Activated T-helper 1 cell treated with anti-CD3 and anti-CD28 coated beads, Interleukin-2, amount 50 U/mL, for 16 hours (primary cell): ENCODE measurements at regions not wholly inside any gene's neighbourhood (a gene's known extent, or its start where the extent isn't known, plus 50 kb on each side); places are given as distances from the start of the nearest gene placed in this dataset.
"Not testable (repeated sequence)": the region's sequence is repeated elsewhere in the genome, so short reads cannot be mapped to it uniquely, and the experiment has no call there.

ENCODE experiments used
- DNase-seq, 2 donors: peaks; one replicate each; pipeline ENCODE4 v3.0.0-alpha.2; 2020; ENCODE audit warnings: low read depth in 1 of 2, low spot score in 1 of 2

DNA sequence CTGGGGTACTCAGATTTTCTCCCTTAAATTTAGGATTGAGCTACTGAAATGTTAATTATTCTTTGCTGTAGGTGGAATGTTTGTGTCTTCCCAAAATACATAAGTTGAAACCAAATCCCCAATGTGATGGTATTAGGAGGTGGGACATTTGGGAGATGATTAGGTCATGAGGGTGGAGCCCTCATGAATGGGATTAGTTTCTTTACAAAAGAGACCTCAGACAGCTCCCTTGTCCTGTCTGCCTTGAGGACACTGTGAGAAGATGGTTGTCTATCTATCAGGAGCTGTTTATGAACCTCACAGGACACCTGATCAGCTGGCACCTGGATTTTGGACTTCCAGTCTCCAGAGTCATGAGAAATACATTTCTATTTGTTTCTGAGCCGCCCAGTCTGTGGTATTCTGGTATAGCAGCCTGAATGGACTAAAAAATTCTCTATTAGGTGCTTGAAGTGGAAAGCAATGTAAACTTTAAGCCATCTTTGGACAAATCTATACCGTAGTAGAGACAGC lies 99.2 kb upstream of the UXS1 start:
- no peak for DNase-seq

DNA sequence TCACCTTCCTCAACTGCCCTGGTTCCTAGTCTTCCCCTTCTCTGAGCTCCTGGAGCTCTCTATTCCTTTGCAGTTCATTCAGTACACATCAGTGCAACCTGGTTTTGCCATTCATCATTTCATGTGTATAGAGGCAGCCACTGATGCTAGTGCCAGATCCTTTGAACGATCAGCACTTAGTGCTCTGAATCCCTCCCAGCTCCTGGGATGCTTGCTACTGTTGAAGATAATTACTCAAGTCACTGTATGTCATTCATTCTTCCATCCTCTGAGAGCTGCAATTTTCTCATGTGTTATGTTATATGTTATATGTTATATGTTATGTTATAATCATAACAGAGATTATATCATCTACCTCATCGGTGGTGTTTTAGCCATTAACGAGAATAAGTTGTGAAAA lies 98.5 kb upstream of the UXS1 start:
- no peak for DNase-seq

DNA sequence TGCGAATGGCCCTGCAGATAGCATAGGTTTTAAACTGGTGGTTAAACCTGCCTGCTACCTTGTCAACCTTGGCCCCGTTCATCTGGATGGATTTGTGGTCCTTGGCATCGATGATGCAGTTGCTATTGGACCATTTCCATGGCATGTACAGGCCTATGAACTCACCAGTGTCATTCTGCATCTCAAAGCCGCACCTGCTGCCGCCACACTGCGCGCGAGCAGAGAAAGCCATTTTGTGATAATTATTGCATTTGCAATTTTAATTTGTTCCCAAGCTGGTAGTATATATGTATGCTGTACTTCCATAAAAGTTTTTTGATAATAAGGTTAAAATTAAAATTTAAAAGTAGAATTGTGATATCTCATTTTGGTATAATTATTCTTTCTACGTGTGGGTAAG lies 94.8 kb upstream of the UXS1 start:
- DNase-seq: no peak

DNA sequence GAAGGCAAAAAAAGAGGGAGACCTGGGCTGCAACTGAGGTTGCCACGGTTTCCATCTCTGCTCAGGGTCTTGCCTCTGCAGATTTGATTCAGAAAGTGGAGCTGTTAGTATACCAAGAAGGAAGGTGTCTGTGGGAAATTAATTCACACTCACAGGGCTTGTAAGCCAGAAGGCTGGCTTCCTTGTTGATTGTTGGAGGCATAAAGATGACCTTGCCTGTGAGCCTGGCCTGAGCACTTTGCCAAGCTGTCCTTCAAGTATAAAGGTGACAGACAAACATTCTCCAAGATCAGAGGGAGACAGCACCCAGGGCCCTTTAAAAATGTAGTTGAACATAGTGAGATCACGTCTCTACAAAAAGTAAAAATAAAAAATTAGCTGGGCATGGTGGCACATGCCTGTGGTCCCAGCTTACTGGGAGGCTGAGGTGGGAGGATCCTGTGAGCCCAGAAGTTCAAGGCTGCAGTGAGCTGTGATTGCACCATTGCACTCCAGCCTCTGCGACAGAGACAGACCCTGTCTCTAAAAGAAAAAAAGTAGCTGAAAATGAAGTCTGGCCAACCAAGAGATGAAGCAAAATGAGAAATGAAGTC lies 91.2 kb upstream of the UXS1 start:
- DNase-seq: no peak

DNA sequence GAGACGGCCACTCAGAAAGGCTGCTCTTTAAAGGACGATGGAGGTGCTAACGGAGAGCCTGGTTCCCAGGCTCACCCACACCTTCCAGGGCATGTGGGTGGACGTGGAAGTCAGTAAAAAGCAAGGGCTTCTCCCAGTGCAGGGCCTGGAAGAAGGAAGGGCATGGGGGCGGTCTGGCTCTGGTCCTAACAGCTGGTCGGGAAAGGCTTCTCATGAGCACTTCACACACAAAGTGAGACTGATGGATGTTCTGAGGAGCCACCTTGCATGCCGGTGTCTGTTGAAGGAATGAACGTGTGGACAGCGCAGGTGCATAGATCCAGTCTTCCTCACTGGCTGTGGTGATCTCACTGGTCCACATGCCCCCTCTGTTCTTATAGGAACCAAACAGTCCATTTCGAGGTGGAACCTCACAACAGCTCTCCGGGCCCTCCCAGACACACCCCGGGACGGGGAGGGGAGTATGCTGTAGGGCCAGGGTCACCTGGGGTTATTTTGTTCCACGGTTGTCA lies 90.6 kb upstream of the UXS1 start:
- no peak for DNase-seq

DNA sequence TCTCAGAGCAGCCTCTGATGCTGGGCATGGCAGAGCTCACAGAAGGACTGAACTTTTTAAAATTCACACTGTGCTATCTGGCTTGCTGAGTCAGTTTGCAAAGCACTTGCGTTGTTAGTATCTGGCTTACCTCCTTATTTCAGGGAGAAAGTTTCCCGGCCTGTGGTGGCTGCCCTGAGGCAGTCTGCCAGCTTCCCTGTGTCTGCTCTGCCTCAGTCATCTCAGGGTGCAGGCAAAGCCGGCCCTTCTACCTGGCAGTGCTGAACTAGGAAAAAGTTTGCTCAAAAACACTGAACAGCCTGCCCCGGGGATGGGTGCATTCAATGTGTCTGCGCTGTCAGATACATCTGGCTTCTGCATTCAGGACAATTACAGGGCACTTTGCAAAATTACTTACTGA lies 90.2 kb upstream of the UXS1 start:
- DNase-seq: no peak

DNA sequence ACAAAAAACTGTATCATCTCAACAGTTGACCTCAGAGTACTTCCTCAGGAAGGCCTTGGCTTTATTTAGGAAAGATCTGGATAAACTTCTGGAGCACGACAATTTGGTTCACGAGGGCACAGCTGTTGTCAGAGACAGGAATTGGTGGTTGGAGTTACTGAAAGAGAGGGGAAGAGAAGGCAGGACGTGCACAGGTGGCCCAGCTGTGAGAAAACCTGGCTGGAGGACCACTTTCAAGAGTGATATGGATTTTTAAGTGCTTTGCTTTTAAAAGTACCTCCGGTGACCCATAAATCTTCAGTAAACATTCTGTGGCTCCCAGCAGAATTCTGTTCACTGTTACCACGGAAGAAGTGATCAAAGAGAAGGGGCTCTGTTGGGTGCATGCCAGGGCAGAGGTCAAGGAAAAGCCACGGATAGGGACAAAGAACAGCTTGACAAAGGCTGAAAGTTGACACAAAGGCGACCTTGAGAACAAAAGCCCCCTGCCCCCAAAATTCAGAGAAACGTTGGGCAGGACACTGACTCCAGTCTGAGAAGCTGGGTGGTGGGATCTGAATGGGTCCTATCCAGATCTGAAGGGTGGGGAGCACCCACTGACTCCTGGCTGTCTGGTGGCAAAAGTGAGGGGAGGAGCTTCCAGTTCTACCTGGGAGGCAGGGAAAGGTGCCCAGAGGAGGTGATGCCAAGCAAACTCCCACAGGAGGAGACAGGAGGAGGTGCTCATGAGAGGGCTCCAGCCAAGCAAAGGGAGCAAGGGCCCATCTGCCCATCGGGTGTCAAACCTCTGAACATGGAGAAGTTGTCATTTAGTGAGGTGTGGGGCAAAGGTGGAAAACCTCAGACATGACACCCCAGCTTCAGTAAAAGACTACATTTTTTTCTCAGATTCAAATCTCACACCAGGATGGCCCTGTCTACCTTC lies 89.4 kb upstream of the UXS1 start:
- DNase-seq: not testable (repeated sequence)

DNA sequence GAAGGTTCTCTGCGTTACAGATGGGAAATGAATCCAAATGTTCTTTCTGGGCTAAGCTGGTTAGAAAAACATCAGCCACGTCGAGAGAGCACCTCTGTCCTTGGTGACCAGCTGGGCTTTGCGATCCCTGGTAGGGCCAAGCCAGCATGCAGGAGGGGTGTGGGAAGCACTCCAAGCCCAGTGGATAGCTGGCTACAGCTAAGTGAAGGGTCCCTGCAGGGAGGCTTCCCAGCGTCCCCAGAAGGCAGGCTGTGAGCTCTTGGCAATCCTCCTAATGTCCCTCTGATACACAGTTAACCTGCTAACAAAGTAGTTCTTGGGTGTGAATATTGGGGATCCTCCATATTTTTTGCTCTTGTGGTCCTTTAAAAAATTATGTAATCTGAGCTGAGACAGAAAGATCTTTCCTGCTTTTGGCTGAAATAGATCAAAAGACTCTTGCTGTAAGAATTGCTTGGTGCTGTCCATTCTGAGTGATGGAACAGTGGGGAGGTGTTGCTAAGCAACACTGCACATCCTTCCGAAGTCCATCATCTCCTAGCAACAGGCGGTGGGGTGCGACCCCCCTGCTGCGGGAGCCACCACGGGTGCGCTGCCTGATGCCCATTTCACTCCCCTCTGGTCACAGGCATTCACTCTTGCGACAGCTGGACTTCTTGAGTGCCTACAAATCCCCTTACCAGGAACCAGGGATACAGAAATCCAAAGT lies 88.5 kb upstream of the UXS1 start:
- DNase-seq: no peak

DNA sequence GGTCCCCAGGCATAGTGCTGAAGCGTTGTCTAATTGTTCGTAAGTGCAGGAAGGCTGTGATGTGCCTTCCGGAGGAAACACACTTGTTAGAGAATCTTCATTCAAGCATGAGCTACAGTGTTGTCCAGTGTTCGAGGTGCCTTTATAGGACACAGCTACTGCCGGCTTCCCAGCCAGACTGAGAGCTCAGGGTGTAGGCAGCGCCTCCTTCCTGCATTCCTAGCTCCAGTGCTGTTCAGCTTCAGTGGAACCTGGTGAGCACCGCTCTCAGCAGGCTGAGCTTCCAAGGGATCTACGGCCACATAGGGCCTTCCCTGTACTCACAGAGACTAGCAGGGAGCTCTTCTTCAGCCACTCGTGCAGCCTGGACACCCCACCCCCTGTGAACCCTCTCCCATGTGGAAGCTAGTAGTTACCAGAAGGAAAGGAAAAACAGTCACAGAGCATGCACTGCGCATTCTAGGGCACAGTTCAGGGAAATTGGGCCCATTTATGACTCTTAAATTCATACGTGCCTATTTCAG lies 87.9 kb upstream of the UXS1 start:
- DNase-seq: not testable (repeated sequence)

DNA sequence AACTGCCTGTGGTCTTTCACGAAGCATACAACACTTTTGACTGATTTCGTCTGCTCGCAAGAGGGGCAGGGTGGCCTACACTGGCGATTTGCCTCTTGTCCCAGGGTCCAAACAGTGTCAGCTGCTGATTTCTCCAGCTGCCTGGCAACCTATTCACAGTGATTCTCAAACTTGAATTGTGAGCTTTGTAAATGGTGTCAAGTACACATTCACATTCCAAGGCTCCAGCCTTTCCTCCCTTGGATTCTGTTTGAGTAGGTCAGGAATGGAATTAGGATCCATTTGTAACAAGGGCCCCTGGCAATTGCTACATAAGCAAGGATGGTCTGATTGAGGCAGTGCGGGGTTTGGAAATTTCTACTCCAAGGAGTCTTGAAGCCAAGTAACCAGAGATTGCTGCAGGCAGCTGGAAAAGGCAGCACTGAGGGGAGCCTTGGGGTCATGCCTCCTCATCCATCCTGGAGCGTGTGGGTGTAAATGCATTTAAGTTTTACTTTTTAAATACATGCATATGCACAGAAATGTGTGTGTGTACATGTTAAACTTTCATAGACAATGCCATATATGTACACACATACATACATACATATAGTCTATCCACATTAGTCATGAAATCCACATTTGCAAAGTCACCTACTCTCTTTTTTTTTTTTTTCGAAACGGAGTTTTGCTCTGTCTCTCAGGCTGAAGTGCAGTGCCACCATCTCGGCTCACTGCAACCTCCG lies 86.8 kb upstream of the UXS1 start:
- DNase-seq: no peak

DNA sequence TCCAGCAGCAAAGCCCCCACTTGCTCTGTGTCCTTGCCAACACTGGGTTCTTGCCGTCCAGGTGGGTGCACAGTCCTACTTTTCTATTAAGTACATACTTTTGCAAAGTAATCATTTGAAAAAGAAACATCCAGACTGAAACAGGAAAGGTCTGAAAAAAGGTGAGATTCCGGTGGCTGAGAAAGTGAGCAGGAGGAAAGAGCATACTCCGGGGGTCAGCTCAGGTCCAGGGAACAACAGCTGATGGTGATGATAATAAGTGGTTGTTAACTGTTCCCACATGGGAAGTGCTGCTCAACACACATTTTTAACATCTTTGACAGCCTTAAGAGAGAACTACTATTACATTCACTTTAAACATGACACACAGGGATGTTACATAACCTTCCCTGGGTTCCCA lies 86.1 kb upstream of the UXS1 start:
- DNase-seq: no peak

DNA sequence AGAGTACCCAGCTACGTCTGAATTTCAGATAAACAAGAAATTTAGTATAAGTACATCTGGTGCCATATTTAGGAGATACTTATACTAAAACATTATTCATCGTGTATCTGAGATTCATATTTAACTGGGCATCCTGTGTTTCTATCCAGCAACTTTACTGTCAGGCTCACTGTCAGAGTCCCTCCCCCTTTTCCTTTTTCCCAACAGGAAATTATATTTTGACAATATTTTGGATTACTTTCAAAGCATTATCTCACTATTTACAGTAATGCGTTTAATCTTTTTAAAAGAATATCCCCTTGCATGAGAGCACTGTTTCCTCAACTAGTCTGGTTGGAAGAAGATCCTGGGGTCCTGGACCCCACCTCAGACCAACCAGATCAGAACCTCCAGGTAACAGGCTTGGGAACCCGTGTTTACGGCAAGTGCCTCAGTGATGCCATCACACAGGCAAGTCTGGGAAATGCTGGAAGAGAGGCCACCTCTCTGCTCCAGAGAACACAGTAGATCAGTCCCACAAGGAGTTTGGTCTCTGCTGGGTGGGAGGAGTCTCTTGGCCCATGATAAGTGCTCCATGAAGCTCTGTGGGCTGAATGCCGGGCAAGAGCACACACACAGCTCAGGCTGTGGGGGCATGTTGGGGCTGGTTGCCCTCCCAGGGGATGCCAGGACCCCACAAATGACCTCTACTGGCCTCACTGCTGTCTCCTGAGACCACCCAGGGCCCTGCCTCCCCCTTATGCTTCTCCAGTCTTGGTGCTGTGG lies 84.2 kb upstream of the UXS1 start:
- no peak for DNase-seq

DNA sequence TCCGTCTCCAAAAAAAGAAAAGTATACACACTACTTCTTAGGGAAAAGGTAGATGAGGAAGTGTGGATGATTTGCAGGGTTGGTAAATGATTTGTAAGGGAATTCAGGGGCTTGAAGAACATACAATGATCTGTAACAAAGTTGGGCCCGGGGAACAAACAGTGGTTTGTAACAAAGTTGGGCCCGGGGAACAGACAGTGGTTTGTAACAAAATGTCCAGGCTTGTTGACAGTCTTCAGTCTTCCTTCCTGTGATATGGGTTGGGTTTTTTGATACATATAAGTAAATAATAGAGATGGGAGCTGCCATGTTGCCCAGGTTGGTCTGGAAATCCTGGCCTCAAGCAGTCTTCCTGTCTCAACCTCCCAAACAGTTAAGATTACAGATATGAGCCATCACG lies 83.3 kb upstream of the UXS1 start:
- no peak for DNase-seq

DNA sequence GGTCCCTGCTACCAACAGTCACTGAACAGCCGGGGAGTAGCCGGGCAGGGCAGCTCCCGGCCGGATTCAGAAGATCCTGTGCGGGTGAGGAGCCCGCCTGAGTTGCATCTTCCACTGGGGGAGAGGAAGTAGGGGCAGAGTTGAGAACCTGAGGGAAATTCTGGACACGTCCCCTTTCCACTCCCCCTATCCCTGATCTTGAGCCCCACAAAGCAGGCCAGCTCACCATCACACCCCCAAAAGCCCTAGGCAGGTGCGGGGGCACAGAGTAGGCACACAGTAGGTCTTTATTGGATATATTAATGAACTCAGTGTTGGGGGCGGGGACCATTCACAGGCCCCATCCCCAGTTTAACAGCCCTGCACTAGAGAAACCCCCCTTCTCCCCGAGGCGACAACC lies 81.9 kb upstream of the UXS1 start:
- DNase-seq: no peak

DNA sequence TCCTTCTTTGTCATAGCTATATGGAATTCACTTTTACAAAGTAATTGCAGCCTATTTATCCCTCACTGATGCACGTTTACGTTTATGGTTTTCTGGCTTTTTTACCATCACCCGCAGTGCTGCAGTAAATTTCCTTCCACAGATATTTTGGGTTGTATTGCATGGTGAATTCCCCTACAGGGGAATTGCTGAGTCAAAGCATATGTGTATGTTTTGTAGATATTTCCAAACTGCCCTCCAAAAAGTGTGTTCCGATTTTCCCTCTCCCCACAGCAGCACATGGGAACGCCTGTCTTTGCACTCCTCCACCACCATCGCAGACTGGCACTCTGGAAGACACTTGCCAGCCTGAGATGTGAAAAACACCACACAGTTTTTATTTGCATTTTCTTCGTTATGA lies 80.6 kb upstream of the UXS1 start:
- DNase-seq: no peak

DNA sequence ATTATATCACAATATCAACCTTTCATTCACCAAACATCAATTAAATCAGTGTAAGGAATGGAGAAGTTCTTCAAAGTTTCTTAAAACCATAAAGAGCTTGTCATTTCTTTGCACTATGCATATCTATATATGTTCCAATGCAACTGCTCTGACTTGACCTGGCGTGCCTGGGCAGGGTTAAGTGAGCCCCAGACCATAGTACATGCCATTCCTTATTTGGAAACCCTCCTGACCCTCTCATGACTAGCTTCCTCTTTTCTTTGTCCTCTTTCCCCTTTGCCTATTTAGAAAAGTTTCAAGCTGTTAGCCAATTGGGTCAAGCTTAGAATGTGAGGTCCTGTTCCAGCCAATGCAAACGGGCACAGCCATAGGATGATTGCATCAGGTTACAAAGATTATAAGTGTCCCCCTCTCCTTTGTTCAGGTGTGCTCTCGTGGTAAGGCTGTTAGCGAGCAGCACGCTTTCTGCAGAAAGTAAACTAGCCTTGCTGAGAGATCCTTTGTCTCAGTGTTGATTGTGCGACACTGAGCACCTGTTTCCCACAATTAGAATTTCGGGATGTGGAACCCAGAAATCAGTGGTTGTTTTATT lies 78.2 kb upstream of the UXS1 start:
- DNase-seq: no peak

DNA sequence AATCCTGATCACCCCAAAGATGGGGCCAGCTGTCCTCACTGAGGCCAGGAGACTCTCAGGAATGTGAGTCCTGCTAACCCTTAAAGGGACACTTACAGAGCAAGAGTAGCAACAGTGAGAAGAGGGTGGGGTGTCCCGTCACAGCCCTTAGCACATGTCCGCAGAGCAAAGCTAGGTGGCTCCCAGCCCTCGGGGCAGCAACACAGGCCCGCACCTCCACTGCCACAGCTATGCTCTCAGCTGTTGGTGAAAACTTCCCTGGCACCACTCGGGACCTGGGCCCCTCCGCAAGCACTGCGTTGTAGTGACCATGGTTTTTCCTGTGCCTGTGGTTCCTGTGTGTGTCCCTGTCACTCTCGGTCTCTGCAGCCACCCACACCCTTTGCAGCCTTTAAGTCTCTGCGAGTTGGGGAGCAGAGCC lies 76.4 kb upstream of the UXS1 start:
- DNase-seq: no peak

DNA sequence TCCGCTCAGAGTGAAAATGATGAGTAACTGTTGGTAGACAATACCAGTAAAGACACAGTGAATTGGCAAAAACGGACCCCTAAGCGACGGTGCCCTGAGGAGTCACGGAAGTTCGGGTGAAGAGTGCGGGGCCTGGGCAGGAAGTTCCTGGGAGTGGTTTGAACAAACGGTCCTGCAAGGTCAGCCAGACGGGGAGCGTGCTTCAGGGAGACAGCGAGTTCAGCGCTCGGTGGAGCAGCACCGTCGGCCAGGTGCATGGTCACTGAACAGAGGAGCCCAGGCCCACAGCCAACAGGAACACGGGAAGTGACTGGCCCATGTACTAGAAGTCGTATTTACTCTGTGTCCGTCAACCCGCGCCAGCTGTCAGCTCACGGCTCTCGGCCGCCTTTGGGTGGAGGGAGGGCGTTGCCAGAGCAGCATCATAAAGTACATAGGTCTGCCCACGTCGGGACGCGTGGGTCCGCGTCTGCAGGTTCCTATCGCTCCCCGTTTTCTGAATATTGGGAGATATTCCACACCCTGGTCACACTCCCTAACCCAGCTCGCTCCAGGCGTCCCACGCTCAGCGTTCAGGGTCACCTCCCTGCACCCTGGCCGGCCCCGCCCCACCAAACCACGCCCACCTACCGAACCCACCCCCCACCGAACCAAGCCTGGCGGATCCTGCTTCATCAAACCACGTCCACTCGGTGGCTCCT lies 75.6 kb upstream of the UXS1 start:
- peak in 1 of 2 donors; percentile 11 for DNase-seq

DNA sequence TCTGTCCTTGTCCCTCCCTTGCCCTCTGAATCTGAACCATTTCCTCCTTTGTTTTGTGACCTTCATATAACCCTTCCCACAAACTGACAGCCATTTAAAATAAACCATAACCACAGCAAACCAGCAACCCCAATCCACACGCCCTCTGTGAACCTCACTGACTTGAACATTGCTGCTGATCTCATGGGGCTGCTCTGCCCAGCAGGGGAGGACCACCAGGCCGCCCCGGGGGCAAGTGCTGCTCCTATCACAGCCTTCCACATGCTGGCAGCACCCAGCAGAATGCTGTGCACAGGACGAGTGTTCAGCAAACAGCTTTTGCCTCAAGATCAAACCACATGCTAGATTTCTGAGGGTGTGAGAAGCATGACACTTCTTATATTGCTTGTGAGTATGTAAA lies 73.9 kb upstream of the UXS1 start:
- DNase-seq: no peak
